ENCODE measurements at regions not wholly inside any gene's neighbourhood (a gene's known extent, or its start where the extent isn't known, plus 50 kb on each side); places are given as distances from the start of the nearest gene placed in this dataset.

GRCh38 chrX:115499112-115499805 is 61.7 kb upstream of the PLS3 start:
- TF ChIP-seq POLR2A (IDR thresholded peaks at IDR 0.05; ENCODE audit: low read depth, low read length) (no peak), POLR2AphosphoS5 (IDR thresholded peaks at IDR 0.05; ENCODE audit: low read depth, low read length) (no peak)

Data from GM12891 (cell line).